OCI-LY1 (cell line): ENCODE measurements at regions not wholly inside any gene's neighbourhood (a gene's known extent, or its start where the extent isn't known, plus 50 kb on each side); places are given as distances from the start of the nearest gene placed in this dataset.

ENCODE experiments used
- H2AFZ ChIP-seq: fragments of 200-600 bp; sonication (generic), shearing (Covaris generic); 2 replicates; pipeline ENCODE4 v1.6.0; 2014; ENCODE audit warnings: antibody characterized with exemption, mild to moderate bottlenecking, low read length
- H3F3A ChIP-seq: fragments of 200-600 bp; sonication (generic), shearing (Covaris generic); 2 replicates; pipeline ENCODE4 v1.6.0; 2014; ENCODE audit warnings: mild to moderate bottlenecking, antibody characterized with exemption, low read length, moderate library complexity; ENCODE audit not compliant: insufficient read depth
- H3K27ac ChIP-seq: fragments of 200-600 bp; sonication (generic); 2 replicates; pipeline ENCODE4 v1.5.1; 2014; ENCODE audit warnings: low read length, mixed run types, mild to moderate bottlenecking, low read depth; ENCODE audit not compliant: poor library complexity, severe bottlenecking
- H3K27me3 ChIP-seq: fragments of 200-600 bp; sonication (generic); 2 replicates; pipeline ENCODE4 v1.6.0; 2014; ENCODE audit warnings: antibody characterized with exemption, mild to moderate bottlenecking, low read length, moderate library complexity; ENCODE audit not compliant: insufficient read depth
- H3K36me3 ChIP-seq: fragments of 200-600 bp; sonication (generic); 2 replicates; pipeline ENCODE4 v1.6.1; 2014; ENCODE audit warnings: mild to moderate bottlenecking, antibody characterized with exemption, low read length, moderate library complexity, mixed read lengths; ENCODE audit not compliant: insufficient read depth
- H3K4me1 ChIP-seq: fragments of 200-600 bp; sonication (generic); 2 replicates; pipeline ENCODE4 v1.5.1; 2014; ENCODE audit warnings: mild to moderate bottlenecking, low read length, moderate library complexity; ENCODE audit not compliant: insufficient read depth, severe bottlenecking
- H3K4me2 ChIP-seq: fragments of 200-600 bp; sonication (generic), shearing (Covaris generic); 2 replicates; pipeline ENCODE4 v1.6.1; 2014; ENCODE audit warnings: low read length
- H3K4me3 ChIP-seq: fragments of 200-600 bp; sonication (generic); 2 replicates; pipeline ENCODE4 v1.5.1; 2014; ENCODE audit warnings: low read length, low read depth, mild to moderate bottlenecking, mixed read lengths; ENCODE audit not compliant: poor library complexity, severe bottlenecking
- H3K79me2 ChIP-seq: fragments of 200-600 bp; shearing (Covaris generic); 2 replicates; pipeline ENCODE4 v1.6.1; 2016; ENCODE audit warnings: mixed run types, low read length, mixed read lengths; ENCODE audit not compliant: insufficient read depth
- H3K9ac ChIP-seq: fragments of 200-600 bp; sonication (generic), shearing (Covaris generic); 2 replicates; pipeline ENCODE4 v1.6.1; 2014; ENCODE audit warnings: mild to moderate bottlenecking, low read length, mixed read lengths
- H3K9me2 ChIP-seq: fragments of 200-600 bp; sonication (generic), shearing (Covaris generic); 2 replicates; pipeline ENCODE4 v1.6.1; 2014; ENCODE audit warnings: low read depth, mild to moderate bottlenecking, low read length, mixed read lengths
- H3K9me3 ChIP-seq: fragments of 200-600 bp; shearing (Covaris generic); 2 replicates; pipeline ENCODE4 v1.6.1; 2014; ENCODE audit warnings: low read length, mixed read lengths
- H4K20me1 ChIP-seq: fragments of 200-600 bp; sonication (generic), shearing (Covaris generic); 2 replicates; pipeline ENCODE4 v1.6.0; 2016; ENCODE audit warnings: mild to moderate bottlenecking, low read length; ENCODE audit not compliant: insufficient read depth
- CTCF ChIP-seq: fragments of 200-600 bp; sonication (generic), shearing (Covaris generic); IDR thresholded peaks from 2 replicates; pipeline ENCODE4 v1.5.1; 2017; ENCODE audit warnings: mild to moderate bottlenecking, antibody characterized with exemption, low read length, moderate library complexity, mixed read lengths
- EZH2 ChIP-seq: fragments of 200-600 bp; sonication (generic), shearing (Covaris generic); IDR thresholded peaks from 2 replicates; pipeline ENCODE4 v1.8.0; 2017; ENCODE audit warnings: borderline replicate concordance, mixed run types, mild to moderate bottlenecking, antibody characterized with exemption, low read length, moderate library complexity, mixed read lengths

- Histone ChIP-seq H3K9me2 (no peaks in the 10 kb centered on the region), H3K9me3 (no peaks in the 10 kb centered on the region), H3F3A (no peaks in the 10 kb centered on the region), H3K27me3 (no peaks in the 10 kb centered on the region), H3K4me1 (no peaks in the 10 kb centered on the region), H3K27ac (no peak overlapping the region), H4K20me1 (no peaks in the 10 kb centered on the region), H3K79me2 (no peaks in the 10 kb centered on the region), H3K4me3 (no peak overlapping the region), H3K4me2 (no peak overlapping the region), H3K9ac (no peak overlapping the region), H3K36me3 (no peaks in the 10 kb centered on the region), H2AFZ (no peak overlapping the region)
- TF ChIP-seq EZH2, result no peak
- TF ChIP-seq CTCF, result no peak
Measured at GRCh38 chr2:188142088-188142487, 149.6 kb upstream of the GULP1 start.

- Histone ChIP-seq H3K9me2 (no peaks in the 10 kb centered on the region), H4K20me1 (no peaks in the 10 kb centered on the region), H3K9ac (no peak overlapping the region), H3K27me3 (no peaks in the 10 kb centered on the region), H3K4me2 (no peak overlapping the region), H3K4me3 (no peak overlapping the region), H2AFZ (no peak overlapping the region), H3K9me3 (no peaks in the 10 kb centered on the region), H3K36me3 (no peaks in the 10 kb centered on the region), H3K4me1 (no peaks in the 10 kb centered on the region), H3F3A (no peaks in the 10 kb centered on the region), H3K27ac (no peak overlapping the region), H3K79me2 (no peaks in the 10 kb centered on the region)
- TF ChIP-seq EZH2, result no peak
- no peak for TF ChIP-seq CTCF
Measured at GRCh38 chr2:188142636-188143295, 148.9 kb upstream of the GULP1 start.

GRCh38 chr2:188145885-188146284, 145.8 kb upstream of the GULP1 start:
- H3K9ac ChIP-seq, result no peak overlapping the region
- H3K27ac ChIP-seq, result no peak overlapping the region
- no peaks in the 10 kb centered on the region for H3K79me2 ChIP-seq
- no peaks in the 10 kb centered on the region for H4K20me1 ChIP-seq
- no peak for TF ChIP-seq EZH2
- no peak for TF ChIP-seq CTCF
- H2AFZ ChIP-seq, result no peak overlapping the region
- H3K9me2 ChIP-seq, result no peaks in the 10 kb centered on the region
- H3K9me3 ChIP-seq, result no peaks in the 10 kb centered on the region
- H3K4me3 ChIP-seq, result no peak overlapping the region
- H3F3A ChIP-seq, result no peaks in the 10 kb centered on the region
- H3K36me3 ChIP-seq, result no peaks in the 10 kb centered on the region
- no peaks in the 10 kb centered on the region for H3K27me3 ChIP-seq
- no peaks in the 10 kb centered on the region for H3K4me1 ChIP-seq
- no peak overlapping the region for H3K4me2 ChIP-seq
